IMR-90 (cell line): ENCODE measurements at regions not wholly inside any gene's neighbourhood (a gene's known extent, or its start where the extent isn't known, plus 50 kb on each side); places are given as distances from the start of the nearest gene placed in this dataset.

Experiments used
- ATAC-seq: fragments of 200-7000 bp; cut with Tn5 transposase; 2 replicates; pipeline ENCODE4 v1.9.1; 2020; ENCODE audit warnings: low read depth, mild to moderate bottlenecking, moderate library complexity
- BruUV-seq: library from RNA; stranded (reverse); fragments of 400-500 nt; replicated peaks from 2 replicates; lab custom pipeline; 2021; lab: Mats Ljungman, UMichigan
- CTCF ChIA-PET: fragments of 300-600 bp; formaldehyde crosslinking; extraction: SDS; loops from one replicate; lab custom pipeline; 2021; ENCODE audit warnings: antibody characterized with exemption; lab: Yijun Ruan, JAX
- POLR2A ChIA-PET: fragments of 300-600 bp; sonication (Branson Sonifier 250); formaldehyde crosslinking; loops from one replicate; lab custom pipeline; 2022; ENCODE audit warnings: antibody characterized with exemption; ENCODE audit not compliant: unreplicated experiment; lab: Charles Lee
- DNase-seq: peaks from one replicate; pipeline ENCODE4 v3.0.0; 2013
- H2AFZ ChIP-seq: replicated peaks from 2 replicates; pipeline ENCODE3; 2013; ENCODE audit warnings: low read length, mild to moderate bottlenecking; ENCODE audit not compliant: poor library complexity
- H2AK5ac ChIP-seq: 2 replicates; pipeline ENCODE4 v1.6.1; 2013; ENCODE audit warnings: low read depth, low read length, inconsistent platforms
- H2AK9ac ChIP-seq: replicated peaks from 2 replicates; pipeline ENCODE3; 2013; ENCODE audit warnings: mild to moderate bottlenecking, low read depth, low read length, moderate library complexity; ENCODE audit not compliant: poor library complexity
- H2BK120ac ChIP-seq: 2 replicates; pipeline ENCODE4 v1.6.1; 2013; ENCODE audit warnings: low read depth, low read length, inconsistent platforms
- H2BK15ac ChIP-seq: 3 replicates; pipeline ENCODE4 v1.6.1; 2013; ENCODE audit warnings: low read depth, low read length, inconsistent platforms
- H2BK20ac ChIP-seq: 2 replicates; pipeline ENCODE4 v1.6.1; 2013; ENCODE audit warnings: low read depth, mild to moderate bottlenecking, inconsistent platforms, low read length, moderate library complexity
- H2BK5ac ChIP-seq: 2 replicates; pipeline ENCODE4 v1.6.1; 2013; ENCODE audit warnings: mild to moderate bottlenecking, low read depth, low read length, inconsistent platforms; ENCODE audit not compliant: poor library complexity, severe bottlenecking
- H3K14ac ChIP-seq: replicated peaks from 2 replicates; pipeline ENCODE4 v1.6.1; 2013; ENCODE audit warnings: low read depth, low read length, inconsistent platforms
- H3K18ac ChIP-seq: 2 replicates; pipeline ENCODE4 v1.6.1; 2013; ENCODE audit warnings: low read depth, low read length, control low read depth
- H3K23ac ChIP-seq: 2 replicates; pipeline ENCODE4 v1.6.1; 2013; ENCODE audit warnings: low read depth, low read length, inconsistent platforms
- H3K27ac ChIP-seq: 2 replicates; pipeline ENCODE4 v1.5.1; 2013; ENCODE audit warnings: mild to moderate bottlenecking, control low read depth, low read length; ENCODE audit not compliant: insufficient read depth
- H3K27me3 ChIP-seq: 2 replicates; pipeline ENCODE4 v1.6.1; 2013; ENCODE audit warnings: low read length; ENCODE audit not compliant: control insufficient read depth, insufficient read depth
- H3K36me3 ChIP-seq: 2 replicates; pipeline ENCODE4 v1.6.1; 2013; ENCODE audit warnings: low read length, mixed read lengths; ENCODE audit not compliant: control insufficient read depth, insufficient read depth
- H3K4ac ChIP-seq: 2 replicates; pipeline ENCODE4 v1.6.1; 2013; ENCODE audit warnings: low read depth, low read length, inconsistent platforms
- H3K4me1 ChIP-seq: 2 replicates; pipeline ENCODE4 v1.6.1; 2013; ENCODE audit warnings: low read length, mixed read lengths; ENCODE audit not compliant: control insufficient read depth, insufficient read depth
- H3K4me2 ChIP-seq: 2 replicates; pipeline ENCODE4 v1.6.1; 2013; ENCODE audit warnings: low read depth, mild to moderate bottlenecking, control low read depth, low read length, moderate library complexity
- H3K4me3 ChIP-seq: 2 replicates; pipeline ENCODE4 v1.5.1; 2013; ENCODE audit warnings: low read depth, mild to moderate bottlenecking, control low read depth, low read length, moderate library complexity; ENCODE audit not compliant: insufficient read depth
- H3K56ac ChIP-seq: 2 replicates; pipeline ENCODE4 v1.6.1; 2013; ENCODE audit warnings: low read length, inconsistent platforms; ENCODE audit not compliant: insufficient read depth; ENCODE audit errors: extremely low read depth
- H3K79me1 ChIP-seq, 2 experiments: 2 replicates each; pipeline ENCODE4 v1.6.1; 2013; ENCODE audit warnings: low read length in 2 of 2, inconsistent platforms in 1 of 2, low read depth in 1 of 2
- H3K9ac ChIP-seq: 2 replicates; pipeline ENCODE4 v1.6.1; 2013; ENCODE audit warnings: low read depth, low read length, control low read depth
- H3K9me1 ChIP-seq: 2 replicates; pipeline ENCODE4 v1.6.1; 2013; ENCODE audit warnings: low read length, inconsistent platforms; ENCODE audit not compliant: insufficient read depth
- H3K9me3 ChIP-seq: 2 replicates; pipeline ENCODE4 v1.6.1; 2013; ENCODE audit warnings: low read length; ENCODE audit not compliant: control insufficient read depth, insufficient read depth
- H4K20me1 ChIP-seq: 2 replicates; pipeline ENCODE4 v1.6.1; 2013; ENCODE audit warnings: low read length, inconsistent platforms; ENCODE audit not compliant: insufficient read depth
- H4K5ac ChIP-seq: 2 replicates; pipeline ENCODE4 v1.6.1; 2013; ENCODE audit warnings: mild to moderate bottlenecking, low read depth, low read length, control low read depth
- H4K8ac ChIP-seq, 2 experiments: 2 replicates each; pipeline ENCODE4 v1.6.1; 2013; ENCODE audit warnings: low read depth in 2 of 2, low read length in 2 of 2, control low read depth in 1 of 2, inconsistent platforms in 1 of 2
- H4K91ac ChIP-seq: 2 replicates; pipeline ENCODE4 v1.6.1; 2013; ENCODE audit warnings: low read depth, low read length, inconsistent platforms; ENCODE audit not compliant: insufficient read depth
- CEBPB ChIP-seq: IDR thresholded peaks from 2 replicates; pipeline ENCODE4 v1.6.1; 2012; ENCODE audit warnings: low read depth, low read length, improper control_type of control experiment
- NFE2L2 ChIP-seq: fragments of 150-350 bp; IDR thresholded peaks from 2 replicates; pipeline ENCODE4 v1.6.1; 2016; ENCODE audit warnings: low read depth, mild to moderate bottlenecking, low read length
- RAD21 ChIP-seq: IDR thresholded peaks from 2 replicates; pipeline ENCODE4 v1.6.1; 2012; ENCODE audit warnings: low read length, improper control_type of control experiment
- dilution Hi-C: fragments of 300-500 bp; cut with HindIII; formaldehyde crosslinking; loops from one replicate; pipeline ENCODE4 v1.14.3; 2018; ENCODE audit warnings: low sequenced_read_pairs; ENCODE audit not compliant: unreplicated experiment
- in situ Hi-C: fragments of 300-500 bp; cut with MboI; formaldehyde crosslinking; loops from 3 replicates; pipeline ENCODE4 v1.14.3; 2019; ENCODE audit warnings: low sequenced_read_pairs, inconsistent platforms, mixed read lengths
- intact Hi-C: fragments of 100-400 bp; cut with micrococcal nuclease; formaldehyde crosslinking; loops from 2 replicates; pipeline ENCODE4 v1.10.0; 2022
- TF ChIP-seq, protein P1 (sequence below): conservative IDR thresholded peaks from 2 replicates; pipeline ENCODE4 v1.5.1; 2012; ENCODE audit warnings: mild to moderate bottlenecking, low read depth, low read length, improper control_type of control experiment

DNA sequence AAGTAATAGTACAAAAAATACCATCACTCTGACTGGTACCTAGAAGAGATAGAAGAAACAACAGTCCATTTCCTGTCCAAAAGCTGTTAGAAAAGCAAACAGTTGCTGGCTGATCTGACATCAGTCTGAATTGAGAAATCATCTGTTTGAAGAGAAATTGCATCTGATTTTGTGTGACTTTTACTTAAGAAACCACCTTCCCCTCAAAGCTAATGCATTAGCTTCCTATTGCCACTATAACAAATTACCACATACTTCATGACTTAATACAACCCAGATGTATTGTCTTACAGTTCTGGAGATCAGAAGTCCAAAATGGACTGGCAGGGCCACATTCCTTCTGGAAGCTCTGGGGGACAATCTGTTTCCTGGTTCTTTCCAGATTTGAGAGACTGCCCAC, 385.9 kb upstream of the TLE4 start:
- no TSS peak for BruUV-seq
- H2AFZ ChIP-seq = no peak overlapping the region
- ChIA-PET POLR2A (no interaction called here), CTCF (no interaction called here)
- dilution Hi-C loops = no loop called here
- H2BK120ac ChIP-seq = peak overlapping the region; percentile 26; the same call in 1 of the 2 replicates
- no peak overlapping the region for H2BK15ac ChIP-seq
- no peak overlapping the region for H4K5ac ChIP-seq
- H4K8ac ChIP-seq = no peak overlapping the region
- no peak overlapping the region for H2BK5ac ChIP-seq
- H3K27me3 ChIP-seq = no peaks in the 10 kb centered on the region
- no peak overlapping the region for H3K23ac ChIP-seq
- H2BK20ac ChIP-seq = peak overlapping the region; percentile 18; the same call in 1 of the 2 replicates
- H4K91ac ChIP-seq = no peak overlapping the region
- no peak overlapping the region for H3K9ac ChIP-seq
- 0 out of 2 replicates have a peak overlapping the region, but pooled peaks have one; percentile 43 for H2AK5ac ChIP-seq
- no peak overlapping the region for H2AK9ac ChIP-seq
- intact Hi-C loops = no loop called here
- H3K56ac ChIP-seq = no peak overlapping the region
- no peaks in the 10 kb centered on the region for H3K9me3 ChIP-seq
- H3K4me2 ChIP-seq = no peak overlapping the region
- ATAC-seq = no peak
- no peak overlapping the region for H3K4me3 ChIP-seq
- in situ Hi-C loops = no loop called here
- no peak overlapping the region; the same call in 1 of the 2 replicates for H3K14ac ChIP-seq
- H3K9me1 ChIP-seq = peaks cover 6% of the 10 kb centered on the region; the same call in 1 of the 2 replicates
- no peaks in the 10 kb centered on the region for H3K36me3 ChIP-seq
- peaks cover 9% of the 10 kb centered on the region for H3K4me1 ChIP-seq
- H3K18ac ChIP-seq = no peak overlapping the region
- TF ChIP-seq RAD21 = no peak
- TF ChIP-seq NFE2L2 = no peak
- TF ChIP-seq, protein P1, sequence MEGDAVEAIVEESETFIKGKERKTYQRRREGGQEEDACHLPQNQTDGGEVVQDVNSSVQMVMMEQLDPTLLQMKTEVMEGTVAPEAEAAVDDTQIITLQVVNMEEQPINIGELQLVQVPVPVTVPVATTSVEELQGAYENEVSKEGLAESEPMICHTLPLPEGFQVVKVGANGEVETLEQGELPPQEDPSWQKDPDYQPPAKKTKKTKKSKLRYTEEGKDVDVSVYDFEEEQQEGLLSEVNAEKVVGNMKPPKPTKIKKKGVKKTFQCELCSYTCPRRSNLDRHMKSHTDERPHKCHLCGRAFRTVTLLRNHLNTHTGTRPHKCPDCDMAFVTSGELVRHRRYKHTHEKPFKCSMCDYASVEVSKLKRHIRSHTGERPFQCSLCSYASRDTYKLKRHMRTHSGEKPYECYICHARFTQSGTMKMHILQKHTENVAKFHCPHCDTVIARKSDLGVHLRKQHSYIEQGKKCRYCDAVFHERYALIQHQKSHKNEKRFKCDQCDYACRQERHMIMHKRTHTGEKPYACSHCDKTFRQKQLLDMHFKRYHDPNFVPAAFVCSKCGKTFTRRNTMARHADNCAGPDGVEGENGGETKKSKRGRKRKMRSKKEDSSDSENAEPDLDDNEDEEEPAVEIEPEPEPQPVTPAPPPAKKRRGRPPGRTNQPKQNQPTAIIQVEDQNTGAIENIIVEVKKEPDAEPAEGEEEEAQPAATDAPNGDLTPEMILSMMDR = no peak
- TF ChIP-seq CEBPB = peak; percentile 38; the same call in 1 of the 2 replicates
- no peaks in the 10 kb centered on the region for H3K79me1 ChIP-seq
- H3K27ac ChIP-seq = no peak overlapping the region
- DNase-seq = peak; percentile 73
- H4K20me1 ChIP-seq = no peaks in the 10 kb centered on the region
- H3K4ac ChIP-seq = no peak overlapping the region
